GM23338 (cell line): ENCODE measurements at regions not wholly inside any gene's neighbourhood (a gene's known extent, or its start where the extent isn't known, plus 50 kb on each side); places are given as distances from the start of the nearest gene placed in this dataset.

Experiments used
- ATAC-seq: fragments of 200-7000 bp; cut with Tn5 transposase; 3 replicates; pipeline ENCODE4 v1.9.1; 2020
- DNase-seq: peaks from one replicate; pipeline ENCODE4 v3.0.0-alpha.2; 2015; ENCODE audit warnings: low spot score
- H2AFZ ChIP-seq: fragments of 200-600 bp; sonication (generic); 2 replicates; pipeline ENCODE4 v1.8.0; 2016; ENCODE audit warnings: antibody characterized with exemption, mild to moderate bottlenecking, moderate library complexity
- H3F3A ChIP-seq: fragments of 200-600 bp; sonication (generic); replicated peaks from 2 replicates; pipeline ENCODE4 v1.8.0; 2017; ENCODE audit warnings: antibody characterized with exemption, mixed run types, low read depth
- H3K27ac ChIP-seq: fragments of 200-600 bp; sonication (generic); 2 replicates; pipeline ENCODE4 v1.6.1; 2016; ENCODE audit warnings: low read depth
- H3K27me3 ChIP-seq: fragments of 200-600 bp; sonication (generic); 2 replicates; pipeline ENCODE4 v1.8.0; 2016; ENCODE audit warnings: mild to moderate bottlenecking, mixed run types, moderate library complexity; ENCODE audit not compliant: insufficient read depth
- H3K36me3 ChIP-seq: fragments of 200-600 bp; sonication (generic); 2 replicates; pipeline ENCODE4 v1.8.0; 2016; ENCODE audit warnings: mild to moderate bottlenecking; ENCODE audit not compliant: insufficient read depth
- H3K4me1 ChIP-seq: fragments of 200-600 bp; sonication (generic); 2 replicates; pipeline ENCODE4 v1.8.0; 2016; ENCODE audit warnings: mild to moderate bottlenecking, moderate library complexity; ENCODE audit not compliant: insufficient read depth
- H3K4me2 ChIP-seq: fragments of 200-600 bp; sonication (generic); 2 replicates; pipeline ENCODE4 v1.7.1; 2017; ENCODE audit warnings: mixed run types
- H3K4me3 ChIP-seq: fragments of 200-600 bp; sonication (generic); 2 replicates; pipeline ENCODE4 v1.6.1; 2016; ENCODE audit warnings: mixed run types
- H3K79me2 ChIP-seq: fragments of 200-600 bp; sonication (generic); replicated peaks from 2 replicates; pipeline ENCODE4 v1.8.0; 2017; ENCODE audit warnings: mild to moderate bottlenecking; ENCODE audit not compliant: insufficient read depth
- H3K9me2 ChIP-seq: fragments of 200-600 bp; sonication (generic); 2 replicates; pipeline ENCODE4 v1.8.0; 2017; ENCODE audit not compliant: insufficient read depth
- H4K20me1 ChIP-seq: fragments of 200-600 bp; sonication (generic); replicated peaks from 2 replicates; pipeline ENCODE4 v1.8.0; 2017; ENCODE audit warnings: mild to moderate bottlenecking; ENCODE audit not compliant: insufficient read depth
- H3K27ac Mint-ChIP-seq: 2 replicates; pipeline ENCODE4 v1.8.0; 2020; ENCODE audit warnings: inconsistent platforms, mild to moderate bottlenecking, moderate library complexity, mixed read lengths
- H3K27me3 Mint-ChIP-seq: 3 replicates; pipeline ENCODE4 v1.8.0; 2022; ENCODE audit warnings: low read depth, mild to moderate bottlenecking, moderate library complexity, mixed read lengths, inconsistent platforms; ENCODE audit not compliant: insufficient read depth, poor library complexity
- H3K36me3 Mint-ChIP-seq: 3 replicates; pipeline ENCODE4 v1.8.0; 2021; ENCODE audit warnings: low read depth, mild to moderate bottlenecking, inconsistent platforms, moderate library complexity, mixed read lengths
- H3K4me1 Mint-ChIP-seq: 3 replicates; pipeline ENCODE4 v1.8.0; 2020; ENCODE audit warnings: mild to moderate bottlenecking, inconsistent platforms, mixed read lengths
- H3K4me3 Mint-ChIP-seq: 3 replicates; pipeline ENCODE4 v1.8.0; 2021; ENCODE audit warnings: moderate library complexity, mild to moderate bottlenecking, inconsistent platforms, mixed read lengths
- H3K9me3 Mint-ChIP-seq: 3 replicates; pipeline ENCODE4 v1.8.0; 2020; ENCODE audit warnings: moderate library complexity, mild to moderate bottlenecking, inconsistent platforms, mixed read lengths
- CREB1 ChIP-seq: fragments of 250-450 bp; sonication (Bioruptor Pico); IDR thresholded peaks from 2 replicates; pipeline ENCODE4 v1.5.0; 2020; ENCODE audit warnings: low read depth, mild to moderate bottlenecking, moderate library complexity
- EZH2 ChIP-seq: fragments of 200-600 bp; sonication (generic); IDR thresholded peaks from one replicate; pipeline ENCODE4 v1.8.0; 2017; ENCODE audit warnings: antibody characterized with exemption, mild to moderate bottlenecking, low read depth; ENCODE audit not compliant: unreplicated experiment
- EZH2phosphoT487 ChIP-seq: fragments of 200-600 bp; sonication (generic); IDR thresholded peaks from one replicate; pipeline ENCODE4 v1.8.1; 2018; ENCODE audit warnings: antibody characterized with exemption; ENCODE audit not compliant: unreplicated experiment
- JUNB ChIP-seq: IDR thresholded peaks from one replicate; pipeline ENCODE4 v1.6.1; 2016; ENCODE audit warnings: antibody characterized with exemption; ENCODE audit not compliant: unreplicated experiment
- NANOG ChIP-seq: IDR thresholded peaks from 2 replicates; pipeline ENCODE4 v1.6.1; 2016; ENCODE audit warnings: antibody characterized with exemption, borderline replicate concordance
- POLR2AphosphoS5 ChIP-seq: IDR thresholded peaks from 2 replicates; pipeline ENCODE4 v1.6.1; 2016; ENCODE audit warnings: antibody characterized with exemption, low read depth
- STAT1 ChIP-seq: IDR thresholded peaks from one replicate; pipeline ENCODE4 v1.6.1; 2016; ENCODE audit warnings: antibody characterized with exemption; ENCODE audit not compliant: unreplicated experiment
- ZNF114 ChIP-seq: fragments of 250-450 bp; sonication (Bioruptor Pico); IDR thresholded peaks from 2 replicates; pipeline ENCODE4 v1.5.0; 2020; ENCODE audit warnings: mild to moderate bottlenecking, moderate library complexity
- ZNF331 ChIP-seq: fragments of 250-450 bp; sonication (Bioruptor Pico); IDR thresholded peaks from 2 replicates; pipeline ENCODE4 v1.5.0; 2020; ENCODE audit warnings: low read depth, mild to moderate bottlenecking, moderate library complexity
- TF ChIP-seq, protein P1 (sequence below): fragments of 250-450 bp; sonication (Bioruptor Pico); IDR thresholded peaks from 2 replicates; pipeline ENCODE4 v1.5.0; 2020; ENCODE audit warnings: mild to moderate bottlenecking, moderate library complexity
- TF ChIP-seq, protein P2 (sequence below), 2 experiments: fragments of 200-600 bp in 1 of 2; sonication (generic) in 1 of 2; conservative IDR thresholded peaks; 2 replicates each; pipeline versions ENCODE4 v1.5.1 to v1.6.1; 2016 to 2017; ENCODE audit warnings: antibody characterized with exemption in 2 of 2, low read depth in 2 of 2, mild to moderate bottlenecking in 2 of 2, moderate library complexity in 1 of 2
- TF ChIP-seq, protein P3 (sequence below): IDR thresholded peaks from 2 replicates; pipeline ENCODE4 v1.6.1; 2016; ENCODE audit warnings: antibody characterized with exemption
- TF ChIP-seq, protein P4 (sequence below): IDR thresholded peaks from one replicate; pipeline ENCODE4 v1.6.1; 2018; ENCODE audit warnings: antibody characterized with exemption; ENCODE audit not compliant: unreplicated experiment

DNA sequence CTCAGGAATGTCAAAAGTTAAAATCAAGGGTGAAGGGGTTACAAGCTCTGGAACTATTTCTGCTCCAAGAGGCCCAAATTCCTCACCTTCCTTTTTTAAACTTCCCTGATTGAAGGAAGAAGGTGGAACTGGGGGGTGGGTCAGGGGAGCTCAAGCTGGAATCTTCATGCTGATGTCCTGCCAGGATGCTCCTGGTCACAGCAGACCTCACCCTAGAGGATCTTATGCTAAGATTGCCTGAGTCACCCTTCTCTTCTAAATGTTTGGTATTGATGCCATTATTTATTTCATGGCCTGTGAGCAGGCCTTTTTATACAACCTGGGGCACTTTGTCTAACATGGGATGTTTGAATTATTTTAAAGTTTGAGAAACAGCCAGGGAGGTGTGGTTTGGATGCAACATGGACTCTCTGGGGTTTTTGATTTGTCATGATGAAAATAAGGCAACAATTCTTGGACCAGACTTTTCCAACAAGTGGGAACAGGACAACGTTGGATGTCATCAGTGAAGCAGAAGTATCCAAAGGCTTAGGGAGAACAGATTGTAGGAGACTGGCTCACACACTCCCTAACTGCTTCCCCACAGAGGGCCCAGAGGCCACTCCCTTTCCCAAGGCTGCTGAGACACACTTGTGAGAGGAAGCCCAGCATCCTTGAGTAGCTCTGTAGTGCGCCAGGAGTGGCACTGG, 420.2 kb upstream of the MEX3C start:
- no peaks in the 10 kb centered on the region for H3K27me3 ChIP-seq
- H3F3A ChIP-seq = no peaks in the 10 kb centered on the region
- H3K9me2 ChIP-seq = no peaks in the 10 kb centered on the region
- no peak overlapping the region for H3K4me2 ChIP-seq
- H3K79me2 ChIP-seq = no peaks in the 10 kb centered on the region
- Mint-ChIP-seq H3K27ac (no peak overlapping the region), H3K9me3 (no peaks in the 10 kb centered on the region; the same call in 1 of the 3 replicates), H3K36me3 (no peaks in the 10 kb centered on the region), H3K4me1 (peaks cover 16% of the 10 kb centered on the region), H3K4me3 (no peak overlapping the region), H3K27me3 (peaks cover 3% of the 10 kb centered on the region)
- no peak overlapping the region for H3K27ac ChIP-seq
- H2AFZ ChIP-seq = no peak overlapping the region
- peaks cover 14% of the 10 kb centered on the region for H3K4me1 ChIP-seq
- ATAC-seq (no peak), DNase-seq (no peak)
- TF ChIP-seq EZH2phosphoT487 (no peak), ZNF331 (no peak), STAT1 (no peak), POLR2AphosphoS5 (no peak), ZNF114 (CRISPR knock-in tag) (no peak), NANOG (no peak), JUNB (no peak), EZH2 (no peak), CREB1 (CRISPR knock-in tag) (no peak)
- TF ChIP-seq, protein P1, sequence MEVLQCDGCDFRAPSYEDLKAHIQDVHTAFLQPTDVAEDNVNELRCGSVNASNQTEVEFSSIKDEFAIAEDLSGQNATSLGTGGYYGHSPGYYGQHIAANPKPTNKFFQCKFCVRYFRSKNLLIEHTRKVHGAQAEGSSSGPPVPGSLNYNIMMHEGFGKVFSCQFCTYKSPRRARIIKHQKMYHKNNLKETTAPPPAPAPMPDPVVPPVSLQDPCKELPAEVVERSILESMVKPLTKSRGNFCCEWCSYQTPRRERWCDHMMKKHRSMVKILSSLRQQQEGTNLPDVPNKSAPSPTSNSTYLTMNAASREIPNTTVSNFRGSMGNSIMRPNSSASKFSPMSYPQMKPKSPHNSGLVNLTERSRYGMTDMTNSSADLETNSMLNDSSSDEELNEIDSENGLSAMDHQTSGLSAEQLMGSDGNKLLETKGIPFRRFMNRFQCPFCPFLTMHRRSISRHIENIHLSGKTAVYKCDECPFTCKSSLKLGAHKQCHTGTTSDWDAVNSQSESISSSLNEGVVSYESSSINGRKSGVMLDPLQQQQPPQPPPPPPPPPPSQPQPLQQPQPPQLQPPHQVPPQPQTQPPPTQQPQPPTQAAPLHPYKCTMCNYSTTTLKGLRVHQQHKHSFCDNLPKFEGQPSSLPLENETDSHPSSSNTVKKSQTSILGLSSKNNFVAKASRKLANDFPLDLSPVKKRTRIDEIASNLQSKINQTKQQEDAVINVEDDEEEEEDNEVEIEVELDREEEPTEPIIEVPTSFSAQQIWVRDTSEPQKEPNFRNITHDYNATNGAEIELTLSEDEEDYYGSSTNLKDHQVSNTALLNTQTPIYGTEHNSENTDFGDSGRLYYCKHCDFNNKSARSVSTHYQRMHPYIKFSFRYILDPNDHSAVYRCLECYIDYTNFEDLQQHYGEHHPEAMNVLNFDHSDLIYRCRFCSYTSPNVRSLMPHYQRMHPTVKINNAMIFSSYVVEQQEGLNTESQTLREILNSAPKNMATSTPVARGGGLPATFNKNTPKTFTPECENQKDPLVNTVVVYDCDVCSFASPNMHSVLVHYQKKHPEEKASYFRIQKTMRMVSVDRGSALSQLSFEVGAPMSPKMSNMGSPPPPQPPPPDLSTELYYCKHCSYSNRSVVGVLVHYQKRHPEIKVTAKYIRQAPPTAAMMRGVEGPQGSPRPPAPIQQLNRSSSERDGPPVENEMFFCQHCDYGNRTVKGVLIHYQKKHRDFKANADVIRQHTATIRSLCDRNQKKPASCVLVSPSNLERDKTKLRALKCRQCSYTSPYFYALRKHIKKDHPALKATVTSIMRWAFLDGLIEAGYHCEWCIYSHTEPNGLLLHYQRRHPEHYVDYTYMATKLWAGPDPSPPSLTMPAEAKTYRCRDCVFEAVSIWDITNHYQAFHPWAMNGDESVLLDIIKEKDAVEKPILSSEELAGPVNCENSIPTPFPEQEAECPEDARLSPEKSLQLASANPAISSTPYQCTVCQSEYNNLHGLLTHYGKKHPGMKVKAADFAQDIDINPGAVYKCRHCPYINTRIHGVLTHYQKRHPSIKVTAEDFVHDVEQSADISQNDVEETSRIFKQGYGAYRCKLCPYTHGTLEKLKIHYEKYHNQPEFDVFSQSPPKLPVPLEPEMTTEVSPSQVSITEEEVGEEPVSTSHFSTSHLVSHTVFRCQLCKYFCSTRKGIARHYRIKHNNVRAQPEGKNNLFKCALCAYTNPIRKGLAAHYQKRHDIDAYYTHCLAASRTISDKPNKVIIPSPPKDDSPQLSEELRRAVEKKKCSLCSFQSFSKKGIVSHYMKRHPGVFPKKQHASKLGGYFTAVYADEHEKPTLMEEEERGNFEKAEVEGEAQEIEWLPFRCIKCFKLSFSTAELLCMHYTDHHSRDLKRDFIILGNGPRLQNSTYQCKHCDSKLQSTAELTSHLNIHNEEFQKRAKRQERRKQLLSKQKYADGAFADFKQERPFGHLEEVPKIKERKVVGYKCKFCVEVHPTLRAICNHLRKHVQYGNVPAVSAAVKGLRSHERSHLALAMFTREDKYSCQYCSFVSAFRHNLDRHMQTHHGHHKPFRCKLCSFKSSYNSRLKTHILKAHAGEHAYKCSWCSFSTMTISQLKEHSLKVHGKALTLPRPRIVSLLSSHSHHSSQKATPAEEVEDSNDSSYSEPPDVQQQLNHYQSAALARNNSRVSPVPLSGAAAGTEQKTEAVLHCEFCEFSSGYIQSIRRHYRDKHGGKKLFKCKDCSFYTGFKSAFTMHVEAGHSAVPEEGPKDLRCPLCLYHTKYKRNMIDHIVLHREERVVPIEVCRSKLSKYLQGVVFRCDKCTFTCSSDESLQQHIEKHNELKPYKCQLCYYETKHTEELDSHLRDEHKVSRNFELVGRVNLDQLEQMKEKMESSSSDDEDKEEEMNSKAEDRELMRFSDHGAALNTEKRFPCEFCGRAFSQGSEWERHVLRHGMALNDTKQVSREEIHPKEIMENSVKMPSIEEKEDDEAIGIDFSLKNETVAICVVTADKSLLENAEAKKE (CRISPR knock-in tag) = no peak
- TF ChIP-seq, protein P2, sequence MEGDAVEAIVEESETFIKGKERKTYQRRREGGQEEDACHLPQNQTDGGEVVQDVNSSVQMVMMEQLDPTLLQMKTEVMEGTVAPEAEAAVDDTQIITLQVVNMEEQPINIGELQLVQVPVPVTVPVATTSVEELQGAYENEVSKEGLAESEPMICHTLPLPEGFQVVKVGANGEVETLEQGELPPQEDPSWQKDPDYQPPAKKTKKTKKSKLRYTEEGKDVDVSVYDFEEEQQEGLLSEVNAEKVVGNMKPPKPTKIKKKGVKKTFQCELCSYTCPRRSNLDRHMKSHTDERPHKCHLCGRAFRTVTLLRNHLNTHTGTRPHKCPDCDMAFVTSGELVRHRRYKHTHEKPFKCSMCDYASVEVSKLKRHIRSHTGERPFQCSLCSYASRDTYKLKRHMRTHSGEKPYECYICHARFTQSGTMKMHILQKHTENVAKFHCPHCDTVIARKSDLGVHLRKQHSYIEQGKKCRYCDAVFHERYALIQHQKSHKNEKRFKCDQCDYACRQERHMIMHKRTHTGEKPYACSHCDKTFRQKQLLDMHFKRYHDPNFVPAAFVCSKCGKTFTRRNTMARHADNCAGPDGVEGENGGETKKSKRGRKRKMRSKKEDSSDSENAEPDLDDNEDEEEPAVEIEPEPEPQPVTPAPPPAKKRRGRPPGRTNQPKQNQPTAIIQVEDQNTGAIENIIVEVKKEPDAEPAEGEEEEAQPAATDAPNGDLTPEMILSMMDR (conservative IDR thresholded peaks at IDR 0.05; ENCODE audit: low read depth in 2 of 2) = no peak
- TF ChIP-seq, protein P3, sequence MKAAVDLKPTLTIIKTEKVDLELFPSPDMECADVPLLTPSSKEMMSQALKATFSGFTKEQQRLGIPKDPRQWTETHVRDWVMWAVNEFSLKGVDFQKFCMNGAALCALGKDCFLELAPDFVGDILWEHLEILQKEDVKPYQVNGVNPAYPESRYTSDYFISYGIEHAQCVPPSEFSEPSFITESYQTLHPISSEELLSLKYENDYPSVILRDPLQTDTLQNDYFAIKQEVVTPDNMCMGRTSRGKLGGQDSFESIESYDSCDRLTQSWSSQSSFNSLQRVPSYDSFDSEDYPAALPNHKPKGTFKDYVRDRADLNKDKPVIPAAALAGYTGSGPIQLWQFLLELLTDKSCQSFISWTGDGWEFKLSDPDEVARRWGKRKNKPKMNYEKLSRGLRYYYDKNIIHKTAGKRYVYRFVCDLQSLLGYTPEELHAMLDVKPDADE = no peak
- TF ChIP-seq, protein P4, sequence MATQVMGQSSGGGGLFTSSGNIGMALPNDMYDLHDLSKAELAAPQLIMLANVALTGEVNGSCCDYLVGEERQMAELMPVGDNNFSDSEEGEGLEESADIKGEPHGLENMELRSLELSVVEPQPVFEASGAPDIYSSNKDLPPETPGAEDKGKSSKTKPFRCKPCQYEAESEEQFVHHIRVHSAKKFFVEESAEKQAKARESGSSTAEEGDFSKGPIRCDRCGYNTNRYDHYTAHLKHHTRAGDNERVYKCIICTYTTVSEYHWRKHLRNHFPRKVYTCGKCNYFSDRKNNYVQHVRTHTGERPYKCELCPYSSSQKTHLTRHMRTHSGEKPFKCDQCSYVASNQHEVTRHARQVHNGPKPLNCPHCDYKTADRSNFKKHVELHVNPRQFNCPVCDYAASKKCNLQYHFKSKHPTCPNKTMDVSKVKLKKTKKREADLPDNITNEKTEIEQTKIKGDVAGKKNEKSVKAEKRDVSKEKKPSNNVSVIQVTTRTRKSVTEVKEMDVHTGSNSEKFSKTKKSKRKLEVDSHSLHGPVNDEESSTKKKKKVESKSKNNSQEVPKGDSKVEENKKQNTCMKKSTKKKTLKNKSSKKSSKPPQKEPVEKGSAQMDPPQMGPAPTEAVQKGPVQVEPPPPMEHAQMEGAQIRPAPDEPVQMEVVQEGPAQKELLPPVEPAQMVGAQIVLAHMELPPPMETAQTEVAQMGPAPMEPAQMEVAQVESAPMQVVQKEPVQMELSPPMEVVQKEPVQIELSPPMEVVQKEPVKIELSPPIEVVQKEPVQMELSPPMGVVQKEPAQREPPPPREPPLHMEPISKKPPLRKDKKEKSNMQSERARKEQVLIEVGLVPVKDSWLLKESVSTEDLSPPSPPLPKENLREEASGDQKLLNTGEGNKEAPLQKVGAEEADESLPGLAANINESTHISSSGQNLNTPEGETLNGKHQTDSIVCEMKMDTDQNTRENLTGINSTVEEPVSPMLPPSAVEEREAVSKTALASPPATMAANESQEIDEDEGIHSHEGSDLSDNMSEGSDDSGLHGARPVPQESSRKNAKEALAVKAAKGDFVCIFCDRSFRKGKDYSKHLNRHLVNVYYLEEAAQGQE = no peak
- no peaks in the 10 kb centered on the region for H3K36me3 ChIP-seq
- no peak overlapping the region for H3K4me3 ChIP-seq
- no peaks in the 10 kb centered on the region for H4K20me1 ChIP-seq
